ENCODE measurements at regions not wholly inside any gene's neighbourhood (a gene's known extent, or its start where the extent isn't known, plus 50 kb on each side); places are given as distances from the start of the nearest gene placed in this dataset.

GRCh38 chr13:109989155-109989554 is 202.8 kb upstream of the IRS2 start (continued):
- no peak for TF ChIP-seq ZBTB33 (IDR thresholded peaks at IDR 0.05; ENCODE audit: borderline replicate concordance, low read depth)

- Histone ChIP-seq H3K4me2 (no peak overlapping the region), H3K4me1 (ENCODE audit: control insufficient read depth in 1 of 2, insufficient read depth in 2 of 2, low read depth in 1 of 2, low read length in 1 of 2) (peaks cover 0 to 7% of the 10 kb centered on the region in 2 experiments; a peak in 1 of 4 replicates), H3K4me3 (ENCODE audit: low read depth in 2 of 2, low read length in 1 of 2) (no peak overlapping the region), H3K9ac (no peak overlapping the region), H3K36me3 (replicated peaks in 1 of 2; ENCODE audit: control insufficient read depth in 1 of 2, insufficient read depth in 2 of 2, low read length in 1 of 2) (no peaks in the 10 kb centered on the region), H3K9me3 (no peaks in the 10 kb centered on the region), H3K27me3 (ENCODE audit: insufficient read depth) (no peaks in the 10 kb centered on the region), H2AFZ (ENCODE audit: low read depth) (no peak overlapping the region), H3K9me2 (no peaks in the 10 kb centered on the region), H3K79me2 (ENCODE audit: insufficient read depth) (no peaks in the 10 kb centered on the region), H3F3A (replicated peaks; ENCODE audit: insufficient read depth) (no peaks in the 10 kb centered on the region), H3K27ac (ENCODE audit: low read depth in 2 of 2, low read length in 1 of 2) (no peak overlapping the region), H4K20me1 (ENCODE audit: insufficient read depth) (no peaks in the 10 kb centered on the region)
- DNase-seq: no peak
- CTCF ChIA-PET: interaction anchor here (1.9 kb wide), 1 partner anchor 9 kb away, joined by 6 read pairs; no protein-coding TSS in a partner anchor
- POLR2A ChIA-PET: no interaction called here
- 100% methylated on average over 1 of the region's 1 CpG for WGBS (ENCODE audit: low lambda C conversion rate)
- TF ChIP-seq GABPA (IDR thresholded peaks at IDR 0.05; ENCODE audit: low read depth) (no peak), TAF1 (IDR thresholded peaks at IDR 0.05; ENCODE audit: borderline replicate concordance, low read depth, low read length) (no peak), CHD2 (IDR thresholded peaks at IDR 0.05; ENCODE audit: low read length, partially characterized antibody) (no peak), GATA2 (CRISPR knock-in tag; IDR thresholded peaks at IDR 0.05) (no peak), IRF3 (IDR thresholded peaks at IDR 0.05; ENCODE audit: low read depth, low read length) (no peak), YY1 (IDR thresholded peaks at IDR 0.05; ENCODE audit: low read depth) (no peak), EP300 (IDR thresholded peaks at IDR 0.05; ENCODE audit: borderline replicate concordance in 1 of 2, low read depth in 1 of 2, low read length in 1 of 2) (no peak), PBX3 (IDR thresholded peaks at IDR 0.05) (no peak), REST (IDR thresholded peaks at IDR 0.05; ENCODE audit: low read depth, low read length) (no peak), NFIC (IDR thresholded peaks at IDR 0.05; ENCODE audit: borderline replicate concordance) (no peak), EZH2phosphoT487 (IDR thresholded peaks at IDR 0.05; ENCODE audit: borderline replicate concordance, low read depth) (no peak), ZBTB33 (IDR thresholded peaks at IDR 0.05; ENCODE audit: borderline replicate concordance, low read depth) (no peak), SMC3 (IDR thresholded peaks at IDR 0.05; ENCODE audit: low read depth, low read length) (no peak), RXRA (IDR thresholded peaks at IDR 0.05; ENCODE audit: borderline replicate concordance, low read depth) (no peak), POLR2AphosphoS5 (IDR thresholded peaks at IDR 0.05; ENCODE audit: low read depth, low read length) (no peak), NRF1 (IDR thresholded peaks at IDR 0.05; ENCODE audit: low read depth, low read length) (no peak), RCOR1 (IDR thresholded peaks at IDR 0.05; ENCODE audit: low read length) (no peak), FOSL2 (IDR thresholded peaks at IDR 0.05; ENCODE audit: borderline replicate concordance, low read depth) (no peak), JUND (IDR thresholded peaks at IDR 0.05) (no peak)
Measured at GRCh38 chr13:109986851-109987250, 200.5 kb upstream of the IRS2 start.
